ENCODE measurements at regions not wholly inside any gene's neighbourhood (a gene's known extent, or its start where the extent isn't known, plus 50 kb on each side); places are given as distances from the start of the nearest gene placed in this dataset.

DNA sequence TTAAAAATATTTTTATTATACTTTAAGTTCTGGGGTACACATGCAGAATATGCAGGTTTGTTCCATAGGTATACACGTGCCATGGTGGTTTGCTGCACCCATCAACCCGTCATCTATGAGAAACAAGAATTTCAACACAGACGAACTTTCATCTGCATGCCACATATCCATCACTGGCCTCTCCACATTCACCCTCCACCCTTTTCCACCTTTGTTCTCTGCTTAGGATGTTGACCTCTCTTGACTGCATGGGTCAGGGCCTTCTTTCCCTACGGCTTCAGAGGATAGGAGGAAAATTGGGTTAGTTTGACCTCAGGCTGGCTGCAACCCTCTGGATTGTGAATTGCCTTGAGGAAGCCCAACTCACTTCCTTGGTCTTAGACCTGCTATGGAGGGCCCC is 260.9 kb downstream of the MREG start:
- intact Hi-C loops (cut with DNase I): no loop called here
- Histone ChIP-seq H3K4me1 (replicated peaks) (no peaks in the 10 kb centered on the region), H3K27me3 (replicated peaks; ENCODE audit: insufficient read depth) (no peaks in the 10 kb centered on the region), H3K4me3 (no peak overlapping the region), H3K36me3 (no peaks in the 10 kb centered on the region), H3K27ac (no peak overlapping the region), H3K9me3 (no peaks in the 10 kb centered on the region)
- no peak for DNase-seq (ENCODE audit: low spot score)
- no peak for TF ChIP-seq POLR2A (IDR thresholded peaks at IDR 0.05)
- no peak for TF ChIP-seq POLR2AphosphoS5 (IDR thresholded peaks at IDR 0.05)
- TF ChIP-seq CTCF (IDR thresholded peaks at IDR 0.05): no peak
- WGBS: 98% methylated on average over 4 of the region's 4 CpGs

DNA sequence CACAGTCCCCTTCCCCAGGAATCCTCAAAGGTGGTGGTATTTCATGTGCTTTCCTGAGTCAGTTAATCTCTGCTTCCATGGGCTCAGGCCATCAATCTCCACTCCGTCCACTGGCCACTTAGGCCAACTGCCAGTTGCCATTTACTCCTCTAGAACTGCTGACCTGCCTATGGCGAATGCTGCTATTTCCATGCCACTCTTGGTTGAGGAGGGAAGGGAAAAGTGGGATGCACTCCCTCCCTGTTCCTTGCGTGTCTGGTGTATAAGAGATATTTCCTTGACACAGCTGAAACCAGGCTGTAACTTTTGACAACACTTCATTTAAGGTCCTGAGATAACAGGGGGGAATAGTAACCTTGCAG is 261.5 kb downstream of the MREG start:
- DNase-seq (ENCODE audit: low spot score): no peak
- H3K4me3 ChIP-seq: no peak overlapping the region
- H3K36me3 ChIP-seq: no peaks in the 10 kb centered on the region
- H3K27ac ChIP-seq: no peak overlapping the region
- intact Hi-C loops (cut with DNase I): no loop called here
- TF ChIP-seq POLR2A (IDR thresholded peaks at IDR 0.05) (no peak), CTCF (IDR thresholded peaks at IDR 0.05) (no peak), POLR2AphosphoS5 (IDR thresholded peaks at IDR 0.05) (no peak)
- no peaks in the 10 kb centered on the region for H3K9me3 ChIP-seq
- H3K27me3 ChIP-seq (replicated peaks; ENCODE audit: insufficient read depth): no peaks in the 10 kb centered on the region
- 100% methylated on average over 3 of the region's 3 CpGs for WGBS
- H3K4me1 ChIP-seq (replicated peaks): no peaks in the 10 kb centered on the region

DNA sequence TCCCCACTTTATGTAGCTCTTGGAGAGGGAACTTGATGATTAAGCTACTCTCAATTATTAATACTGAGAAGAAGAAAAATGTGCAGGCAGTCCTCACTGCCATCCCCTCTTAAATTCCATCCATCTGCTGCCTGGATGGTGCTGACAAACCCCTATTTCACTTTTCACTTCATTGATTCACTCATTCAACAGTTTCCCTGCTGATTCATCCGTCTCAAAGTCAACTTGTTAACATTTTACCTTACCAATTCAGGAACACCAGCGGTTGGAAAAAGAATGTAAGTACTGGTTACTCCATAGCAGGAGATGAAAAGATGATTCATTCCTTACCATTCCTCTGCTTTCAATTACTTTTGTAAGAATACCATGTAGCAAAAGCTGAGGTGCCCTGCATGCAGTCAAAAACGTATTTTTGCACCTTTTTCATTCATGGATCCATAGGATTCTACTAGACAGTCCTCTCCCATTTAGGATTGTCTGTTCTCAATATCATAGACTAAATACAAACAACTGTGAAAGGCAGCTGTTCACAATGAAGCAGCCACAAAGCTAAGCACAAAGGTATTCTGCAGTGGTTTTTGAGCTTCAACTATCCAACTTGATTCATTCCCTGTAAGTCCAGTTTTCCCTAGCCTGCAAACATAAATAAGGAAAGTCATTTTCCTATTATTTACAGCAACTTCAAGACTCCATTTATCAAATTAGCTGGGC is 262.0 kb downstream of the MREG start:
- intact Hi-C loops (cut with DNase I): no loop called here
- no peak for TF ChIP-seq CTCF (IDR thresholded peaks at IDR 0.05)
- no peak for TF ChIP-seq POLR2A (IDR thresholded peaks at IDR 0.05)
- TF ChIP-seq POLR2AphosphoS5 (IDR thresholded peaks at IDR 0.05): no peak
- no peaks in the 10 kb centered on the region for H3K36me3 ChIP-seq
- no peaks in the 10 kb centered on the region for H3K4me1 ChIP-seq (replicated peaks)
- H3K27ac ChIP-seq: no peak overlapping the region
- DNase-seq (ENCODE audit: low spot score): no peak
- no peaks in the 10 kb centered on the region for H3K27me3 ChIP-seq (replicated peaks; ENCODE audit: insufficient read depth)
- WGBS: 89% methylated on average over 3 of the region's 3 CpGs
- H3K4me3 ChIP-seq: no peak overlapping the region
- H3K9me3 ChIP-seq: no peaks in the 10 kb centered on the region

DNA sequence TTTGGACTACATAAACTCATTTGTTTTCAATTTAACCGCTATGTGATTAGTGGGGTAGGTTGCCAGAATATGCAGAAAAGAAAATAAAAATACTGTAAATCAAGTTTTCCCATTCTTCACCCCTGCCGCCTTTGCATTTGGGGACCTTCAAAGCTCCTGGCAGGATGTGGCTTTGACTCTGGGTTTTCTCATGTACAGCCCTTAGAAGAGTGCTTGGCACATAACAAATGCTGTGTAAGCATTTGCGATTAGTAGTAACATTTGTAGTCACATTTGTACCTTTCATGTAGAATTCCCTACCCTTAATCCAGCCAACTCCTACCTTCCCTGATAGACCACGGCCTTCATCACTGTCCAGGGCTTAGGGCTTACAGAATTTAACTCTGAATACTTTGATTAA is 262.6 kb downstream of the MREG start:
- 76% methylated on average over 4 of the region's 4 CpGs for WGBS
- intact Hi-C loops (cut with DNase I): no loop called here
- no peaks in the 10 kb centered on the region for H3K27me3 ChIP-seq (replicated peaks; ENCODE audit: insufficient read depth)
- no peaks in the 10 kb centered on the region for H3K4me1 ChIP-seq (replicated peaks)
- H3K36me3 ChIP-seq: no peaks in the 10 kb centered on the region
- no peak for DNase-seq (ENCODE audit: low spot score)
- no peak overlapping the region for H3K27ac ChIP-seq
- TF ChIP-seq POLR2AphosphoS5 (IDR thresholded peaks at IDR 0.05) (no peak), CTCF (IDR thresholded peaks at IDR 0.05) (no peak), POLR2A (IDR thresholded peaks at IDR 0.05) (no peak)
- no peaks in the 10 kb centered on the region for H3K9me3 ChIP-seq
- H3K4me3 ChIP-seq: no peak overlapping the region
